AG08395 (cell line): ENCODE measurements at regions not wholly inside any gene's neighbourhood (a gene's known extent, or its start where the extent isn't known, plus 50 kb on each side); places are given as distances from the start of the nearest gene placed in this dataset.
A peak's percentile ranks its signal among the peaks of the same experiment; 100 is the strongest.

ENCODE experiments used
- DNase-seq: peaks from one replicate; pipeline ENCODE4 v3.0.0; 2012; ENCODE audit warnings: mixed read lengths, low spot score

- DNase-seq = no peak
These were observed 469.0 kb downstream of the GALC start for GRCh38 chr14:87524011-87524410.

GRCh38 chr14:87522575-87522974 lies 470.4 kb downstream of the GALC start:
- DNase-seq = no peak

GRCh38 chr14:87508333-87508732 lies 484.6 kb downstream of the GALC start:
- no peak for DNase-seq

GRCh38 chr14:87503711-87504110 lies 489.3 kb downstream of the GALC start:
- no peak for DNase-seq

- DNase-seq = no peak
These were observed 495.7 kb downstream of the GALC start for GRCh38 chr14:87497301-87497700.

- DNase-seq = no peak
These were observed 499.0 kb downstream of the GALC start for GRCh38 chr14:87494010-87494409.

- no peak for DNase-seq
These were observed 500.4 kb downstream of the GALC start for GRCh38 chr14:87492561-87492960.

GRCh38 chr14:87491816-87492215 lies 501.2 kb downstream of the GALC start:
- no peak for DNase-seq

GRCh38 chr14:87489196-87489819 lies 503.7 kb downstream of the GALC start:
- DNase-seq = no peak

GRCh38 chr14:87483271-87484260 lies 509.4 kb downstream of the GALC start:
- DNase-seq = peak; percentile 3

GRCh38 chr14:87468531-87468930 lies 524.5 kb downstream of the GALC start:
- no peak for DNase-seq

GRCh38 chr14:87467578-87467977 lies 525.4 kb downstream of the GALC start:
- DNase-seq = no peak

- no peak for DNase-seq
These were observed 527.2 kb downstream of the GALC start for GRCh38 chr14:87465770-87466169.

- DNase-seq = no peak
These were observed 531.3 kb downstream of the GALC start for GRCh38 chr14:87461704-87462103.

- no peak for DNase-seq
These were observed 535.3 kb downstream of the GALC start for GRCh38 chr14:87457720-87458119.

- DNase-seq = no peak
These were observed 542.8 kb downstream of the GALC start for GRCh38 chr14:87450193-87450592.

- no peak for DNase-seq
These were observed 544.0 kb downstream of the GALC start for GRCh38 chr14:87449016-87449415.

GRCh38 chr14:87443787-87444186 lies 549.2 kb downstream of the GALC start:
- no peak for DNase-seq

GRCh38 chr14:87443039-87443438 lies 549.9 kb downstream of the GALC start:
- no peak for DNase-seq

GRCh38 chr14:87437158-87437557 lies 555.8 kb downstream of the GALC start:
- DNase-seq = no peak

GRCh38 chr14:87434680-87435079 lies 558.3 kb downstream of the GALC start:
- no peak for DNase-seq

- DNase-seq = no peak
These were observed 559.0 kb downstream of the GALC start for GRCh38 chr14:87434011-87434410.

GRCh38 chr14:87432698-87433097 lies 560.3 kb downstream of the GALC start:
- DNase-seq = no peak
